ENCODE measurements at regions not wholly inside any gene's neighbourhood (a gene's known extent, or its start where the extent isn't known, plus 50 kb on each side); places are given as distances from the start of the nearest gene placed in this dataset.

- DNase-seq (ENCODE audit: low read depth), result no peak
- TF ChIP-seq CTCF (IDR thresholded peaks at IDR 0.05; ENCODE audit: low read length, missing control alignments), result no peak
- no peak overlapping the region for H3K4me3 ChIP-seq (replicated peaks; ENCODE audit: low read depth, low read length)
These were observed 525.4 kb upstream of the TLE4 start for GRCh38 chr9:79046401-79046800.

GRCh38 chr9:79049371-79049770 is 522.4 kb upstream of the TLE4 start:
- no peak for DNase-seq (ENCODE audit: low read depth)
- no peak overlapping the region for H3K4me3 ChIP-seq (replicated peaks; ENCODE audit: low read depth, low read length)
- TF ChIP-seq CTCF (IDR thresholded peaks at IDR 0.05; ENCODE audit: low read length, missing control alignments), result no peak

GRCh38 chr9:79053598-79053997 is 518.2 kb upstream of the TLE4 start:
- TF ChIP-seq CTCF (IDR thresholded peaks at IDR 0.05; ENCODE audit: low read length, missing control alignments), result no peak
- no peak overlapping the region for H3K4me3 ChIP-seq (replicated peaks; ENCODE audit: low read depth, low read length)
- DNase-seq (ENCODE audit: low read depth), result no peak

- no peak for TF ChIP-seq CTCF (IDR thresholded peaks at IDR 0.05; ENCODE audit: low read length, missing control alignments)
- H3K4me3 ChIP-seq (replicated peaks; ENCODE audit: low read depth, low read length), result no peak overlapping the region
- peak; percentile 7 for DNase-seq (ENCODE audit: low read depth)
These were observed 517.3 kb upstream of the TLE4 start for GRCh38 chr9:79054500-79054899.

- H3K4me3 ChIP-seq (replicated peaks; ENCODE audit: low read depth, low read length), result no peak overlapping the region
- DNase-seq (ENCODE audit: low read depth), result no peak
- no peak for TF ChIP-seq CTCF (IDR thresholded peaks at IDR 0.05; ENCODE audit: low read length, missing control alignments)
These were observed 515.7 kb upstream of the TLE4 start for GRCh38 chr9:79056041-79056440.

GRCh38 chr9:79057576-79057975 is 514.2 kb upstream of the TLE4 start:
- DNase-seq (ENCODE audit: low read depth), result peak; percentile 3
- H3K4me3 ChIP-seq (replicated peaks; ENCODE audit: low read depth, low read length), result no peak overlapping the region
- no peak for TF ChIP-seq CTCF (IDR thresholded peaks at IDR 0.05; ENCODE audit: low read length, missing control alignments)

- no peak for TF ChIP-seq CTCF (IDR thresholded peaks at IDR 0.05; ENCODE audit: low read length, missing control alignments)
These were observed 511.0 kb upstream of the TLE4 start for GRCh38 chr9:79060766-79061165.

More at GRCh38 chr9:79060766-79061165, 511.0 kb upstream of the TLE4 start:
- no peak for DNase-seq (ENCODE audit: low read depth)
- no peak overlapping the region for H3K4me3 ChIP-seq (replicated peaks; ENCODE audit: low read depth, low read length)

Measured in fibroblast of pulmonary artery (primary cell).